OCI-LY7 (cell line): ENCODE measurements at regions not wholly inside any gene's neighbourhood (a gene's known extent, or its start where the extent isn't known, plus 50 kb on each side); places are given as distances from the start of the nearest gene placed in this dataset.

Experiments
- CTCF ChIP-seq: fragments of 200-600 bp; sonication (generic); conservative IDR thresholded peaks from 2 replicates; pipeline ENCODE4 v1.5.1; 2014; ENCODE audit warnings: mild to moderate bottlenecking, antibody characterized with exemption, low read length, moderate library complexity, mixed read lengths
- EZH2phosphoT487 ChIP-seq: fragments of 200-600 bp; sonication (generic); IDR thresholded peaks from 2 replicates; pipeline ENCODE4 v1.6.1; 2018; ENCODE audit warnings: low read depth, borderline replicate concordance, mild to moderate bottlenecking, mixed run types, antibody characterized with exemption, low read length, moderate library complexity, mixed read lengths

- TF ChIP-seq CTCF: no peak
- TF ChIP-seq EZH2phosphoT487: no peak
Observed at GRCh38 chr12:131327521-131328488, 374.1 kb downstream of the ADGRD1 start.
